NCI-H187 (cell line): ENCODE measurements at regions not wholly inside any gene's neighbourhood (a gene's known extent, or its start where the extent isn't known, plus 50 kb on each side); places are given as distances from the start of the nearest gene placed in this dataset.
"Not testable (repeated sequence)": the region's sequence is repeated elsewhere in the genome, so short reads cannot be mapped to it uniquely, and the experiment has no call there.

Experiments
- DNase-seq, 2 experiments: peaks; one replicate each; lab custom pipeline; 2025; lab: John Stamatoyannopoulos, UW

- DNase-seq, result not testable (repeated sequence)
These were observed 172.8 kb downstream of the ATP6V0E2 start for GRCh38 chr7:150046290-150047194.

DNA sequence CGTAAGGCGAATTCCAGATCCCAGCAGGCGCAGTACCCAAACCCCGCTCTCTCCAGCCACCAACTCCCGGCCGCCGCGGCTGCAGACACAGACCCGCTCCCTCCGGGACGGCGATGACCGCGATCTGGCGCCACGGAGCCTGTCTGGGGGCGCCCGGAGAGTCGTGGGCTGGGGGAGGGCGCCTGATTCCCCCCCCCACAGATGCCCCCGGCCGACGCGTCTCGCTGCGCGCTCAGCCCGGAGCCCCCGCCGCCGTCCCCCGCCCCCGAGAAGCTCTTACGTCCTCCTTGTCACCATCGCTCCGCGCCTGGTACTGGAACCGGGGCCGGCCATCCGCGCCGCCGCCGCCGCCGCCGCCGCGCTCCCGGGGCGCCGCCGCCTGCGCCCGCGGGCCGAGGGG lies 173.6 kb downstream of the ATP6V0E2 start:
- DNase-seq, result not testable (repeated sequence)

DNA sequence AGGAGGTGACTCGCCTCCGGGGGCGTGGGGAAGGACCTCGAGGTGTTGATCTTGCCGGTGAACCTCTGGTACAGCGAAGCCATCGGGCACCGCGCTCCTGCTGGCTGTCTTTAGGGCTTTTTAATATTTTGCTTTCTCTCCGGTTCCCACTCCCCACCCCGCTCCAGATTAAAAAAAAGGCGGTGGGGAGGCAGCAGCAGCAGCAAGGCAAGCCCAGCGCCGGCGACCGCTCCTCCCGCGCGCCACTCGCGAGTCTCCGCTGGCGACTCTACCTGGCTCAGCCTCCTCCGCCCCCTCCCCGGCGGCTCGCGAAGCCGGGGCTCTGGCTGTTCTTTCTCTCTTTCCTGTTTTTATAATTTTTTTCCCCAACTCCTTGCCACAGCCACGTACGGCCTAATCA lies 174.0 kb downstream of the ATP6V0E2 start:
- not testable (repeated sequence) for DNase-seq

GRCh38 chr7:150048244-150049011 lies 174.7 kb downstream of the ATP6V0E2 start:
- DNase-seq, result not testable (repeated sequence)

DNA sequence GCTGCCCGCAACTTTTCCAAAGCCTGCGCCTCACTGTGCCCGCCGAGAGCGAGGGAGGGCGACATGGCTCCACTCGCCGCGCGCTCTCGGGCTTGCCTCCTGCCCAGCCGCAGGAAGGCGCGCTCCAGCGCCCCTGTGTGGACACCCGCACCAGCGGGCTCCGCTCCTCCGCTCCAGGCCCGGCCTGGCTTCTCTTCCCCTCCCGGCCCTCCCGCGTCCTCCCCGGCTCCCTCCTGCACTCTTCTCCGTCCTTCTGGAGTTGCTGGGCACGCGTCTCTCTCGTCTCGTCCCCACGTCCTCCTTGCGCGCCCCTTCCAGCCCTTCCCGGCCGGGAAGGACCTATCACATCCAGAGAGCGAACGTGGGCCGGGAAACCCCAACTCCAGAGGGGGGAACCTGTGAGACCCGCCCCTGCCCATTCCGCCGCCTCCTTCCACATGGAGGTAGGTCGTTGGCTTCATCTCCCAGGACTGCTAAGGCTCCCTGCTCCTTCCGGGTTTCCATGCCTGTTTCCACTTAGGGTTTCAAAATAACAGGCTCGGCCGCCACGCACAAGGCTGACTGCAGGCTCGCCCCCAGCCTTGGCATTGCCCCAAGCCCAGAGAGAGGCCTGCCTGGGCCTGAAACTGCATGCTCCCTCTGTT lies 175.4 kb downstream of the ATP6V0E2 start:
- not testable (repeated sequence) for DNase-seq

- DNase-seq, result not testable (repeated sequence)
These were observed 179.6 kb downstream of the ATP6V0E2 start for GRCh38 chr7:150053396-150053795.

- DNase-seq, result not testable (repeated sequence)
These were observed 180.5 kb downstream of the ATP6V0E2 start for GRCh38 chr7:150054242-150054641.

DNA sequence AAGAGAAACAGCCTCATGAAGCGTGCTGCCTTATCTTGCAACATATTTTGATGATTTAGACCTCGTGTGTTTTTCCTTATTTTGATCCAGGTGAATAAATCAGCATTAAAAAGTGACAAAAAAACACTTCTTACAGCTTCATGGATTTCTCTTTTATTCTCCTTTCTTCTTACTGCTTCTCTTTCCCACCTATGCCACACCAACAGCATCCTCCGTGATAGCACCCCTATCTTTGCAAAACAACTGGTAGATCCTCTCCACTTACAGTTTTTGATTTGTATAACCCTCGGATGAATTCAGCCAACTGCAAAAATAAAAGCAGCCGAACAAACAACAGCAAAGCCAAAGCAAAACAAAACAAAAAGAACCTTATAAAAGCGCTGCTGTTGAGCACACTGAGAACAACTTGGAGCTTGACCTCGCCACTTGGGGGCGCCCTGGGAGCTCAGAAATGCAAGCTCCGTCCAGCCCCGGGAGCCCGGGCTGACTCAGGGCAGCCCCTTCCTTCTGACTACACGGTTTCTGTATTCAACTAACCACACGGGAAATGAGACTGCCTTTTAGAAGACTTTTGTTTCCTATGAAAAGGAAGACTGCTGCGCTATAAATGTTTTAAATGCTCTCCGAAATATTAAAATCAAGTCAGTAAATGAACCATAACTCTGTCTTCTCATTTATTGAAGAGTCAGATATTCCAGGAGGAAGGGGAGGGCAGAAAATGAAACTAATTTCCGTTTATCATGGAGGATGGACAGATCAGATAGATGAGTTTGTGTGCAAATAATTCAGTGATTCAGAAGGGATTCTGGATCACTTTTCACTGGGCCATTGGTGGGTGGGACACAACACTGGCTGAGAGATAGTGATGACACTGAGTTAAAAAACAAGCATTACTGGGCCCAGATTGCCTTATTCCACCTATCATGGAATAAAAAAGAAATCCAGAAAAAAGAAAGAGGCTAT lies 186.8 kb downstream of the ATP6V0E2 start:
- not testable (repeated sequence) for DNase-seq

GRCh38 chr7:150063195-150063594 lies 189.4 kb downstream of the ATP6V0E2 start:
- DNase-seq, result not testable (repeated sequence)

DNA sequence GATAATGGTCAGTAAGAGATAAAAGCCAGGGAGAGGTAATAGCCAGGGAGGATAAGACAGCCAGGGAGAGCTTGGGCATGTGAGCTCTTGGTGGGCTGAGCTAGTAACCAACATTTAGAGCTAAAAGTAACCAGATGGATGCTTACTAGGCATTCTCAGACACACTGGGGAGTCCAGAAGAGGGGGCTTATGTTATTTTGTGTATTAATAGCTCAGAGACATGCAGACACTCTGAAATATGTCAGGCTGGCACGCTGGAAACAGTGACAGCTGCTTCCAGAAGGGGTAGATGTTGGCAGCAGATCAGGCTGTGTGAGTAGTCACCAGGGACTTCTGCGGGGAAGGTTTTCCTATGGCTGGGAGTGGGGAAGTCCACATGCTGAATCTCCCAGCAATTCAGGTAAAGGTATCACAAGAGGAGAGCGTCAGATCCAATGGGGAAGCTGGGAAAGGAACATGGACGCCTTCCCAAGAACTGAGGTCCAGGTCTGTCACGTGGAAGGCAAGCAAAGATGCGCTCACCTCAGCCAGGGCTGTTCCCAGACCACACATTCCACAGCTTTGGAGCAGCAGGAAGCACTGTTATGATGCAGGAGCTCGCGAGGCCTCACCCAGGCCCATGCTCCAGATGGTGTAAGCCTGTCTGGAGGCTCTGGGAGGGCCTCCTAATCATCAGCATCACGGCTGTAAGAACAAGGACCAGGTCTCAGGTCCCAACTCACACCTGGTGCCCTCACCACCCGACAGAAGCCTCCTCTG lies 196.0 kb downstream of the ATP6V0E2 start:
- not testable (repeated sequence) for DNase-seq

DNA sequence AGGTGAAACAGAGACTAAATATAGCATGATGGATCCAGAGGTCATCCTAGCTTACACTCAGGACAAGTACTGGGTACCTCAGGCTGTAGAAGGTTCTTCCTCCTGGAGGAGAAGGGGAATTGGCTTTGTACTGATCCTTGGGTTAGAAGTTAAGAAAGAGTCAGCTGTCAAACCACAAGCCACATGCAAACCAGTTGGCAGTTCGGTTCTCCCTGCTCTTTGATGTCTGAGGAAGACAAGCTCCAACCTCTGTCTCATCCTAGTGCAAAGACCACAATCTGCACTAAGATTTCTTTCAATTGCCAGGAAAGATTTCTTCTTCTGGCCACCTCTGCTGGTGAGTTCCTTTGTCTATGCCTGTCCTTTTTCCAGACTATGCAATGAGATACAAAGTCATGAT lies 203.8 kb downstream of the ATP6V0E2 start:
- not testable (repeated sequence) for DNase-seq

DNA sequence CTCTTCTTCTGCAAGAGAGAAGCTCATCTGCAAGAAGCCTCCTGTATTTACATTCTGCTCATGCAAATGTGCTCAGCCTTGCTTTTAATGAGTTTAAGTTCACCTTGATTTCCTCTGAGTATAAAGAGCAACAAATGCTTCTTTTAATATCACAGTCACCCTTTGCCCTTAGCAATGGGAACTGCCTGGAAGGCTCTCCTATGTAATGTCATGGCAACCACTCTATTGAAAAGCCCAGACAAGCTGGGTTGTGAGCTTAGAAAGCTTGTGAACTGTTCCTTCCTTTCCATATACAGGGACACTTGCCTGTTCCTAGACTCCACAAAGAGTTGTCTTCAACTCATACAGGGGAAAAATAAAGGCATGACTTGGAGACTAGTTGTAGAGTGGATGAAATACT lies 208.1 kb downstream of the ATP6V0E2 start:
- DNase-seq, result not testable (repeated sequence)

GRCh38 chr7:150084724-150085123 lies 211.0 kb downstream of the ATP6V0E2 start:
- DNase-seq, result not testable (repeated sequence)

DNA sequence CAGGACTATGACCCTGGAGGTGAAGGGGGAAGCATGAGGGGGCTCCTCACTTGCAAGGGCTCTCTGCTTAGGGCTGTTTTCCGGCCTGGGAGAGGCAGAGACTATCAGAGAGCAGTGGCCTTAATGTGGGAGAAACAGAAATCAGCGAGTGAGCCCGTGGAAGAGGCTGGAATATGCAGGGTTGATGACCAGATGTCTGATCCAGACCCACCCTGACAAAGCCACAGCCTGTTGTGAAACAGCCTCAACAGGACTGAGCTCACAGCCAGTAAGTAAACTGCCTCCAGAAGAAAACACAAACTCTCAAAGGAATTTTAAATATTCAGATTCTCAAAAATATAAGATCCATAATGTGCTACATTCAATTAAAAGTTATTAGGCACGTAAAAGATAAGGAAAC lies 213.7 kb downstream of the ATP6V0E2 start:
- DNase-seq, result not testable (repeated sequence)

DNA sequence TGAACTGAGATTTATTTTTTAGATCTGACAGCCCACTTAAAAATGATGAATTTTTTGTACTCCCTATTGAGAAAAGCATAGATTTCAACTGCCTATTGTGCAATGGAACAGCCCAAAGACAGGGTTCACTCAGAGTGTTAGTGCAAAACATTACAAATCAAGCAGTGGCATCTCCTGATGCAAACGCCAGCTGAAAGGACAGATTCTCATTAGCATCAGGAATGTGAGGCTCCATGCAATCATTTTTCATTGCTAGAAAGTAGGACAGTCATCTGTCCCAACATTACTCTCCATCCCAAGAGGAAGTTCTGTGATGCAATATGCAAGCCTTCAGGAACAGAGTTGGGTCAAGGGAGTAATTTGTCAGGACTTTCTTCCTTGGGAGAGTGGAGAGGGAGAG lies 215.4 kb downstream of the ATP6V0E2 start:
- DNase-seq, result not testable (repeated sequence)

DNA sequence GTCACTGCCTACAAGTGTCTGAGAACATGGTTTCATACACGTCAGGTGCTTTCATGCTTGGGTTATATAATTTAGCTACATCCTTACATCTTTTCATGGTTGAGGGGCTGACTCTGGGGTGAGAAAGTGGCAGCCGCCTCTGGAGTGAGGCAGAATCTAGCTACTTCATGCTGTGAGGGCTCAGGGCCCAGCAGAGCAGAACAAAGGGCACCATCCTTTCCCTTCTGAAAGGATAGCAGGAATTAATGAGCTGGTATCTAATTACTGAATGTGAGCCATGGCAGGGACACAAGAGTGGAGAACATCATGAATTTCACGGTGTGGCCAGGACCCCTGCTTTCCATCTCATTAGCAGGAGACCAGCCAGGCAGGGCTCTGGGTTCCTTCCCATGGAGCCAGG lies 217.0 kb downstream of the ATP6V0E2 start:
- DNase-seq, result not testable (repeated sequence)

- DNase-seq, result not testable (repeated sequence)
These were observed 220.1 kb downstream of the ATP6V0E2 start for GRCh38 chr7:150093897-150094296.

- DNase-seq, result not testable (repeated sequence)
These were observed 222.6 kb downstream of the ATP6V0E2 start for GRCh38 chr7:150096213-150096994.

GRCh38 chr7:150098592-150098991 lies 224.6 kb upstream of the LRRC61 start:
- DNase-seq, result not testable (repeated sequence)
